ENCODE measurements at regions not wholly inside any gene's neighbourhood (a gene's known extent, or its start where the extent isn't known, plus 50 kb on each side); places are given as distances from the start of the nearest gene placed in this dataset.

GRCh38 chr21:29462479-29462878 lies 163.8 kb downstream of the BACH1 start (continued):
- TF ChIP-seq, protein P1, sequence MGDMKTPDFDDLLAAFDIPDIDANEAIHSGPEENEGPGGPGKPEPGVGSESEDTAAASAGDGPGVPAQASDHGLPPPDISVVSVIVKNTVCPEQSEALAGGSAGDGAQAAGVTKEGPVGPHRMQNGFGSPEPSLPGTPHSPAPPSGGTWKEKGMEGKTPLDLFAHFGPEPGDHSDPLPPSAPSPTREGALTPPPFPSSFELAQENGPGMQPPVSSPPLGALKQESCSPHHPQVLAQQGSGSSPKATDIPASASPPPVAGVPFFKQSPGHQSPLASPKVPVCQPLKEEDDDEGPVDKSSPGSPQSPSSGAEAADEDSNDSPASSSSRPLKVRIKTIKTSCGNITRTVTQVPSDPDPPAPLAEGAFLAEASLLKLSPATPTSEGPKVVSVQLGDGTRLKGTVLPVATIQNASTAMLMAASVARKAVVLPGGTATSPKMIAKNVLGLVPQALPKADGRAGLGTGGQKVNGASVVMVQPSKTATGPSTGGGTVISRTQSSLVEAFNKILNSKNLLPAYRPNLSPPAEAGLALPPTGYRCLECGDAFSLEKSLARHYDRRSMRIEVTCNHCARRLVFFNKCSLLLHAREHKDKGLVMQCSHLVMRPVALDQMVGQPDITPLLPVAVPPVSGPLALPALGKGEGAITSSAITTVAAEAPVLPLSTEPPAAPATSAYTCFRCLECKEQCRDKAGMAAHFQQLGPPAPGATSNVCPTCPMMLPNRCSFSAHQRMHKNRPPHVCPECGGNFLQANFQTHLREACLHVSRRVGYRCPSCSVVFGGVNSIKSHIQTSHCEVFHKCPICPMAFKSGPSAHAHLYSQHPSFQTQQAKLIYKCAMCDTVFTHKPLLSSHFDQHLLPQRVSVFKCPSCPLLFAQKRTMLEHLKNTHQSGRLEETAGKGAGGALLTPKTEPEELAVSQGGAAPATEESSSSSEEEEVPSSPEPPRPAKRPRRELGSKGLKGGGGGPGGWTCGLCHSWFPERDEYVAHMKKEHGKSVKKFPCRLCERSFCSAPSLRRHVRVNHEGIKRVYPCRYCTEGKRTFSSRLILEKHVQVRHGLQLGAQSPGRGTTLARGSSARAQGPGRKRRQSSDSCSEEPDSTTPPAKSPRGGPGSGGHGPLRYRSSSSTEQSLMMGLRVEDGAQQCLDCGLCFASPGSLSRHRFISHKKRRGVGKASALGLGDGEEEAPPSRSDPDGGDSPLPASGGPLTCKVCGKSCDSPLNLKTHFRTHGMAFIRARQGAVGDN (IDR thresholded peaks at IDR 0.05): no peak
- TF ChIP-seq ZZZ3 (IDR thresholded peaks at IDR 0.05; ENCODE audit: control insufficient read depth, insufficient read length, low read depth) (no peak), RAD51 (IDR thresholded peaks at IDR 0.05) (no peak), RELA (IDR thresholded peaks at IDR 0.05; ENCODE audit: borderline replicate concordance, partially characterized antibody) (peak; percentile 13), IRF5 (IDR thresholded peaks at IDR 0.05; ENCODE audit: borderline replicate concordance) (no peak)

- ATAC-seq: no peak
- ChIA-PET RAD21 (ENCODE audit: unreplicated experiment) (no interaction called here), SMC1A (ENCODE audit: uncharacterized antibody, unreplicated experiment) (interaction anchor here (0.9 kb wide), 1 partner anchor 95 kb away, joined by 3 read pairs; no protein-coding TSS in a partner anchor), POLR2A (no interaction called here), CTCF (interaction anchor here (0.8 to 1.8 kb wide), 2 partner anchors 9 to 11 kb away, joined by 3 to 14 read pairs; no protein-coding TSS in a partner anchor)
- DNase-seq (ENCODE audit: low read depth, low spot score): no peak
- no peaks in the 10 kb centered on the region for H3K79me2 ChIP-seq (ENCODE audit: control insufficient read depth, insufficient read depth, low read length)
- 0 out of 2 replicates have a peak, but pooled peaks cover 1% of the 10 kb centered on the region for H3K4me1 ChIP-seq (ENCODE audit: control insufficient read depth, insufficient read depth, low read length)
- H3K9me3 ChIP-seq (replicated peaks; ENCODE audit: control insufficient read depth, insufficient read depth, low read length): no peaks in the 10 kb centered on the region
- H3K27me3 ChIP-seq (replicated peaks in 1 of 2; ENCODE audit: control insufficient read depth in 2 of 2, insufficient read depth in 2 of 2, low read length in 1 of 2): no peaks in the 10 kb centered on the region
- no peak overlapping the region for H3K4me2 ChIP-seq (ENCODE audit: control insufficient read depth, insufficient read depth)
- H2AFZ ChIP-seq (ENCODE audit: control insufficient read depth, low read depth, low read length): no peak overlapping the region
- no peaks in the 10 kb centered on the region for H4K20me1 ChIP-seq (ENCODE audit: control insufficient read depth, insufficient read depth)
- no peak for FAIRE-seq
- in situ Hi-C loops (cut with MboI) (no loop called here), intact Hi-C loops (cut with micrococcal nuclease; ENCODE audit: unreplicated experiment) (no loop called here)
- H3K36me3 ChIP-seq (ENCODE audit: control insufficient read depth in 2 of 2, insufficient read depth in 2 of 2, low read length in 1 of 2): no peaks in the 10 kb centered on the region
- TF ChIP-seq ZBTB11 (CRISPR knock-in tag; IDR thresholded peaks at IDR 0.05) (no peak), KDM1A (IDR thresholded peaks at IDR 0.05; ENCODE audit: borderline replicate concordance) (no peak)
- no TSS peak for BruUV-seq (replicated peaks)
- no peak overlapping the region for H3K27ac ChIP-seq (ENCODE audit: control insufficient read depth, insufficient read depth)
- H3K4me3 ChIP-seq: no peak overlapping the region
- 100% methylated on average over 2 of the region's 2 CpGs for WGBS (ENCODE audit: insufficient coverage, insufficient replicate concordance, low lambda C conversion rate, missing lambda C conversion rate)
- no peak overlapping the region for H3K9ac ChIP-seq (ENCODE audit: control insufficient read depth, insufficient read depth, low read length)
These were observed 166.8 kb downstream of the BACH1 start for GRCh38 chr21:29465546-29465945.
